ENCODE measurements at regions not wholly inside any gene's neighbourhood (a gene's known extent, or its start where the extent isn't known, plus 50 kb on each side); places are given as distances from the start of the nearest gene placed in this dataset.
A peak's percentile ranks its signal among the peaks of the same experiment; 100 is the strongest.

DNA sequence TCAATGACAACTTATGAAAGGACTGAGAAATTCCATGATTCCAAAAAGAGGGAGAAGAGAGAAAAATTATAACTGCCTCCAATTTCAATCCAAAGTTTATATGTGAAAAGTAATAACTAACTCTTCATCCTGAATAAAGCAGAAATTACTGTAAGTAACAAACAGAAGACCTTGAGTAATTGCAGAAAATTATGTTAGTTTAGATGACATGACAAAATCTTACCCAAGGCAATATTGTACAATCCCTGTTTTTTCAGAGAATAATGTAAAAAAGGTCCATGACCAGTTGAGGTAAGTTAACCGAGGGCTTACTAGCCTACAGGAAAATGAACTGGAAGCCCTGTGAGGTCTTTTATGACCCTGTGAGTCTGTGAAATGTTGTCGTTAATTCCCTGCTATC lies 949.5 kb upstream of the SOX9 start:
- WGBS: 67% methylated on average over 2 of the region's 2 CpGs
- Histone ChIP-seq H3K36me3 (ENCODE audit: insufficient read depth) (no peaks in the 10 kb centered on the region), H3K4me1 (ENCODE audit: insufficient read depth) (no peaks in the 10 kb centered on the region), H3K4me3 (ENCODE audit: low read depth, low read length) (no peak overlapping the region), H3K27ac (ENCODE audit: low read depth) (no peak overlapping the region)
- DNase-seq (ENCODE audit: extremely low spot score): no peak

DNA sequence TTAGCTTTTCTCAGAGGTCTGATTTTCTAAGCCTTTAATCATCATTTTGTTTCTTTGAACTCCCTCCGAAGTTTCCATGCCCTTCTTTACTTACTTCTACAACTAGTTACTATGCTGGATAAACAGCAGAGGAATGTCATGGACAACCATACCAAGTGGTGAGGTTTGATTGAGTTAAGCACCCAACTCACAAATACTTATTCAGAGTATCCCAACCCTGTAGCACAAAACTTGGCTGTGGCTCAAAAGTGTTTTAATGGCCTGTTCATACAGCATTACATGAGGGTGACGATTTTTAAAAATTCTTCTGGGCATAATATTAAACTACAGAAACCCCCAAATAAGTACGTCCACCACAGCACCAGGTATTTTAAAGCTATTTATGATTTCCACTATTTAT lies 946.8 kb upstream of the SOX9 start:
- H3K27ac ChIP-seq (ENCODE audit: low read depth): no peak overlapping the region
- H3K4me3 ChIP-seq (ENCODE audit: low read depth, low read length): no peak overlapping the region
- 66% methylated on average over 3 of the region's 3 CpGs for whole genome bisulfite sequencing
- H3K36me3 ChIP-seq (ENCODE audit: insufficient read depth): no peaks in the 10 kb centered on the region
- DNase-seq (ENCODE audit: extremely low spot score): no peak
- no peaks in the 10 kb centered on the region for H3K4me1 ChIP-seq (ENCODE audit: insufficient read depth)

DNA sequence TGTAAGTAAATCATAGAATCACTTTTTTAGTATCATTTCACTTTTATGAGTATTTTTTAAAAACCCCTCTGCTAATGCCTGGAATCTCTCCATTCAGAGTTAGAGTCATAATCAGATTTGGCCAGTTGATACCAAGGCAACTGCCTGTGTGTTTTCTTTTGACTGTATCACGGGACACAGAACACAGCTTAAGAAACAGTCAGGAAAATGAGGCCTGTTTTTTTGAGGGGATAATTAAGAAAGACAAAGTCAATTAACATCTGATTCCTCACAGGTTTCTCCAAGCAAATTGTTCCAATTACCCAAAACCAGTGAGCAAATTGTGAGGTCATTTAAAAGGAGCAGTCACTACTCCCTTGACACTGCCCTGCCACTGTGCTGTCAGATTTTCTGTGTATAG lies 944.5 kb upstream of the SOX9 start:
- Histone ChIP-seq H3K27ac (ENCODE audit: low read depth) (no peak overlapping the region), H3K36me3 (ENCODE audit: insufficient read depth) (no peaks in the 10 kb centered on the region), H3K4me1 (ENCODE audit: insufficient read depth) (no peaks in the 10 kb centered on the region), H3K4me3 (ENCODE audit: low read depth, low read length) (no peak overlapping the region)
- 25% methylated on average over 1 of the region's 1 CpG for WGBS
- no peak for DNase-seq (ENCODE audit: extremely low spot score)

DNA sequence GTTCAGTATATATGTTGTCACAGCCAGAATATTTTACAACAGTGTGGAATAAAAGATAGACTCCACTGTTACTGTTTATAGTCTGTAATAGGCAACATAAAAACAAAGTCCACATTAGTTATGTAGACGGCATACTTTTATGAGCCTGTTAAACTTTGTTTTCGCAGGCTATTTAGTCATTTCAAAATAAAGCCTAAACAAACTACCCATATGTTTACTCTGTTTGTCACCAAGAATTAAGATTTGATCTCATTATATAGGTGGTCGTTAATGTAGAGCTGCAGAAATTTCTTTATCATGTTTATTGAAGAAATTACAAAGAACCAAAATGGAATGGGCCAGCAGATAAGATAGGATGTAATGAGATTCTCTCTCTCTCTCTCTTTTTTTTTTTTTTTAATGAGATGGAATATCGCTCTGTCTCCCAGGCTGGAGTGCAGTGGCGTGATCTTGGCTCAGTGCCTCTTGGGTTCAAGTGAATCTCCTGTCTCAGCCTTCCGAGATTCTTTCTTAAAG lies 943.8 kb upstream of the SOX9 start:
- 32% methylated on average over 6 of the region's 6 CpGs for WGBS
- H3K4me1 ChIP-seq (ENCODE audit: insufficient read depth): no peaks in the 10 kb centered on the region
- H3K4me3 ChIP-seq (ENCODE audit: low read depth, low read length): no peak overlapping the region
- no peak for DNase-seq (ENCODE audit: extremely low spot score)
- H3K27ac ChIP-seq (ENCODE audit: low read depth): no peak overlapping the region
- H3K36me3 ChIP-seq (ENCODE audit: insufficient read depth): no peaks in the 10 kb centered on the region

- no peaks in the 10 kb centered on the region for H3K4me1 ChIP-seq (ENCODE audit: insufficient read depth)
- peak; percentile 33 for DNase-seq (ENCODE audit: extremely low spot score)
- H3K27ac ChIP-seq (ENCODE audit: low read depth): no peak overlapping the region
- 14% methylated on average over 6 of the region's 6 CpGs for WGBS
- H3K4me3 ChIP-seq (ENCODE audit: low read depth, low read length): no peak overlapping the region
- H3K36me3 ChIP-seq (ENCODE audit: insufficient read depth): no peaks in the 10 kb centered on the region
These were observed 939.9 kb upstream of the SOX9 start for GRCh38 chr17:71180801-71181385.

DNA sequence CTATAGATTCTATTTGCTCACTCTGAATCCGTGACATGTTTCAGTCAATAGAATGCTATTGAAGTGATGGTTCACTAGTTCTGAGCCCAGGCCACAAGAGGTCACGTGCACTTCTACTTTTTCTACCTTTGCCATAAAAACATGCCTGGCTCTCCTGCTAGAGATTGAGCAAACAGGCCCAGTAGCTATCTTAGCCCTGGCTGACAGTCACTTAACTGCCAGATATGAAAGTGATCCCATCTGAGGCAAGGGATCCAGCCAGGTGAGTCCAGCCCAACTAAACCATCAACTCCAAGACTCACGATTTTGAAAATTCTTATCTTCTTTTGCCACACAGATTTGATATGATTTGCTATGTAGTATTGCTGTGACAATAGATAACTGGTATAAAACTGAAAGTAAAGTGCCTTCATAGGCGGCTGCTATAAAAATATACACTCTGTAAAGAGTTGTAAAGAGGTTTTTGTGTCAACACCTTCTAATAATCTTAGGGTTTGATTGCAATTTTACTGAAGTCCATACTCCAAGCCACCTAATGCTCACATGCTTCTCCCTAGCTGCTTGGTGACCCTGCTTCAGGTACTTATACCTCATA lies 937.7 kb upstream of the SOX9 start:
- Histone ChIP-seq H3K27ac (ENCODE audit: low read depth) (no peak overlapping the region), H3K4me1 (ENCODE audit: insufficient read depth) (no peaks in the 10 kb centered on the region), H3K36me3 (ENCODE audit: insufficient read depth) (no peaks in the 10 kb centered on the region), H3K4me3 (ENCODE audit: low read depth, low read length) (no peak overlapping the region)
- WGBS: 85% methylated on average over 4 of the region's 4 CpGs
- DNase-seq (ENCODE audit: extremely low spot score): no peak

- H3K4me3 ChIP-seq (ENCODE audit: low read depth, low read length): no peak overlapping the region
- 40% methylated on average over 4 of the region's 4 CpGs for WGBS
- H3K4me1 ChIP-seq (ENCODE audit: insufficient read depth): no peaks in the 10 kb centered on the region
- no peak for DNase-seq (ENCODE audit: extremely low spot score)
- no peak overlapping the region for H3K27ac ChIP-seq (ENCODE audit: low read depth)
- no peaks in the 10 kb centered on the region for H3K36me3 ChIP-seq (ENCODE audit: insufficient read depth)
These were observed 936.1 kb upstream of the SOX9 start for GRCh38 chr17:71184716-71185115.

- H3K4me1 ChIP-seq (ENCODE audit: insufficient read depth): no peaks in the 10 kb centered on the region
- 94% methylated on average over 8 of the region's 8 CpGs for WGBS
- H3K36me3 ChIP-seq (ENCODE audit: insufficient read depth): no peaks in the 10 kb centered on the region
- H3K4me3 ChIP-seq (ENCODE audit: low read depth, low read length): no peak overlapping the region
- H3K27ac ChIP-seq (ENCODE audit: low read depth): no peak overlapping the region
- no peak for DNase-seq (ENCODE audit: extremely low spot score)
These were observed 933.5 kb upstream of the SOX9 start for GRCh38 chr17:71187145-71187878.

- no peak overlapping the region for H3K27ac ChIP-seq (ENCODE audit: low read depth)
- no peaks in the 10 kb centered on the region for H3K4me1 ChIP-seq (ENCODE audit: insufficient read depth)
- 36% methylated on average over 2 of the region's 2 CpGs for WGBS
- no peak overlapping the region for H3K4me3 ChIP-seq (ENCODE audit: low read depth, low read length)
- H3K36me3 ChIP-seq (ENCODE audit: insufficient read depth): no peaks in the 10 kb centered on the region
- no peak for DNase-seq (ENCODE audit: extremely low spot score)
These were observed 931.9 kb upstream of the SOX9 start for GRCh38 chr17:71188811-71189492.

- Histone ChIP-seq H3K27ac (ENCODE audit: low read depth) (no peak overlapping the region), H3K36me3 (ENCODE audit: insufficient read depth) (no peaks in the 10 kb centered on the region)
These were observed 931.4 kb upstream of the SOX9 start for GRCh38 chr17:71189493-71189831.

DNA sequence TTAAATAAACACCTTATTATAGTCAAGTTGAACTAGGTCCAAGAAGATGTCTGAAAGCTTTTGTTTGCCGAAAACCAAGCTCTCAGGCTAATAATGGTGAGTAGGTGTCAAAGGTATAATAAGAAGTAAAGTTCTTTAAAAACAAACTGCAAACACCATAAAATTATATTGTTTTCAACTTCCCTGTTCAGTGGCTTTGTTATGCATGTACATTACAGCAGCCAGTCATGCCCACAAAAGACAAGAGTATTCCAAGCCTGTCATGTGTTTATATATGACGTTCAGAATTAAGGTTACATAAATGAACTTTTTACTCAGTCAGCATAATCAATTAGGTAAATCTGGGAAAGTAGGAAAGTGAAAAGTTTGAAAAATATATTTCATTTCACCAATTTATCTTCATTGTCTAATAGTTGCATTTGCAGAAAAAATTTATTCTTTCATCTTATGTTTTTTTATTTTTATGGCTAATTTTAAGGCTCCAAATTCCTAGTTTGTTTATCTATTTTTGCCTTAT lies 928.7 kb upstream of the SOX9 start:
- H3K27ac ChIP-seq (ENCODE audit: low read depth): no peak overlapping the region
- H3K4me3 ChIP-seq (ENCODE audit: low read depth, low read length): no peak overlapping the region
- no peaks in the 10 kb centered on the region for H3K4me1 ChIP-seq (ENCODE audit: insufficient read depth)
- DNase-seq (ENCODE audit: extremely low spot score): no peak
- H3K36me3 ChIP-seq (ENCODE audit: insufficient read depth): no peaks in the 10 kb centered on the region
- WGBS: 85% methylated on average over 2 of the region's 2 CpGs

More at GRCh38 chr17:71189493-71189831, 931.4 kb upstream of the SOX9 start:
- WGBS: 89% methylated on average over 4 of the region's 4 CpGs
- Histone ChIP-seq H3K4me1 (ENCODE audit: insufficient read depth) (no peaks in the 10 kb centered on the region), H3K4me3 (ENCODE audit: low read depth, low read length) (no peak overlapping the region)
- no peak for DNase-seq (ENCODE audit: extremely low spot score)

- no peak overlapping the region for H3K27ac ChIP-seq (ENCODE audit: low read depth)
- 60% methylated on average over 2 of the region's 2 CpGs for WGBS
- no peaks in the 10 kb centered on the region for H3K36me3 ChIP-seq (ENCODE audit: insufficient read depth)
- H3K4me3 ChIP-seq (ENCODE audit: low read depth, low read length): no peak overlapping the region
- no peaks in the 10 kb centered on the region for H3K4me1 ChIP-seq (ENCODE audit: insufficient read depth)
- DNase-seq (ENCODE audit: extremely low spot score): no peak
These were observed 928.0 kb upstream of the SOX9 start for GRCh38 chr17:71192848-71193247.

GRCh38 chr17:71200597-71200996 lies 920.2 kb upstream of the SOX9 start:
- Histone ChIP-seq H3K27ac (ENCODE audit: low read depth) (no peak overlapping the region), H3K4me3 (ENCODE audit: low read depth, low read length) (no peak overlapping the region), H3K4me1 (ENCODE audit: insufficient read depth) (no peaks in the 10 kb centered on the region), H3K36me3 (ENCODE audit: insufficient read depth) (no peaks in the 10 kb centered on the region)
- DNase-seq (ENCODE audit: extremely low spot score): no peak
- 44% methylated on average over 1 of the region's 1 CpG for WGBS

All from urinary bladder (tissue), 3 donors.